Hepatocyte (in vitro differentiated cells): ENCODE measurements at regions not wholly inside any gene's neighbourhood (a gene's known extent, or its start where the extent isn't known, plus 50 kb on each side); places are given as distances from the start of the nearest gene placed in this dataset.

Experiments
- DNase-seq: peaks from one replicate; pipeline ENCODE4 v3.0.0-alpha.2; 2016; ENCODE audit warnings: low spot score
- H2AFZ ChIP-seq: fragments of 200-600 bp; sonication (generic); 2 replicates; pipeline ENCODE4 v1.6.0; 2016; ENCODE audit warnings: antibody characterized with exemption, mild to moderate bottlenecking
- H3K27ac ChIP-seq: fragments of 200-600 bp; sonication (generic); 2 replicates; pipeline ENCODE4 v1.5.1; 2016; ENCODE audit warnings: mild to moderate bottlenecking
- H3K27me3 ChIP-seq: fragments of 200-600 bp; sonication (generic); 2 replicates; pipeline ENCODE4 v1.6.1; 2016
- H3K36me3 ChIP-seq: fragments of 200-600 bp; sonication (generic); replicated peaks from 2 replicates; pipeline ENCODE4 v1.5.1; 2016; ENCODE audit warnings: low read depth; ENCODE audit not compliant: insufficient read depth
- H3K4me1 ChIP-seq: fragments of 200-600 bp; sonication (generic); 2 replicates; pipeline ENCODE4 v1.5.1; 2016; ENCODE audit warnings: mild to moderate bottlenecking, moderate library complexity; ENCODE audit not compliant: insufficient read depth
- H3K4me2 ChIP-seq: fragments of 200-600 bp; sonication (generic); 2 replicates; pipeline ENCODE4 v1.6.0; 2016
- H3K4me3 ChIP-seq: fragments of 200-600 bp; sonication (generic); 2 replicates; pipeline ENCODE4 v1.5.1; 2016; ENCODE audit warnings: mild to moderate bottlenecking
- H3K79me2 ChIP-seq: fragments of 200-600 bp; sonication (generic); 2 replicates; pipeline ENCODE4 v1.6.0; 2017; ENCODE audit warnings: mild to moderate bottlenecking
- H3K9me2 ChIP-seq: fragments of 200-600 bp; sonication (generic); replicated peaks from 2 replicates; pipeline ENCODE4 v1.6.0; 2017; ENCODE audit warnings: mild to moderate bottlenecking; ENCODE audit not compliant: insufficient read depth
- H3K9me3 ChIP-seq: fragments of 200-600 bp; sonication (generic); 2 replicates; pipeline ENCODE4 v1.5.1; 2016; ENCODE audit warnings: low read depth, mild to moderate bottlenecking
- H4K20me1 ChIP-seq: fragments of 200-600 bp; sonication (generic); 2 replicates; pipeline ENCODE4 v1.6.0; 2016; ENCODE audit warnings: mild to moderate bottlenecking; ENCODE audit not compliant: insufficient read depth, poor library complexity, severe bottlenecking
- CTCF ChIP-seq: fragments of 200-600 bp; sonication (generic); IDR thresholded peaks from 2 replicates; pipeline ENCODE4 v1.5.1; 2016; ENCODE audit warnings: antibody characterized with exemption, mild to moderate bottlenecking; ENCODE audit not compliant: poor library complexity
- EZH2 ChIP-seq: fragments of 200-600 bp; sonication (generic); IDR thresholded peaks from 2 replicates; pipeline ENCODE4 v1.6.1; 2016; ENCODE audit warnings: antibody characterized with exemption, mild to moderate bottlenecking, borderline replicate concordance
- EZH2phosphoT487 ChIP-seq: fragments of 200-600 bp; sonication (generic); IDR thresholded peaks from one replicate; pipeline ENCODE4 v1.6.1; 2018; ENCODE audit warnings: antibody characterized with exemption, mild to moderate bottlenecking, low read depth, moderate library complexity; ENCODE audit not compliant: unreplicated experiment, severe bottlenecking
- WGBS: methylation state at CpG from one replicate; pipeline ENCODE4 v1.1.6; 2016; ENCODE audit warnings: low lambda C conversion rate; ENCODE audit errors: missing lambda C conversion rate; 5-methylcytosine and 5-hydroxymethylcytosine counted together

- no peak for DNase-seq
- Histone ChIP-seq H3K36me3 (no peaks in the 10 kb centered on the region), H3K9me2 (no peaks in the 10 kb centered on the region), H3K79me2 (no peaks in the 10 kb centered on the region), H3K4me1 (no peaks in the 10 kb centered on the region), H3K4me3 (no peak overlapping the region), H3K27me3 (no peaks in the 10 kb centered on the region), H2AFZ (no peak overlapping the region), H3K27ac (no peak overlapping the region), H4K20me1 (no peaks in the 10 kb centered on the region), H3K9me3 (no peaks in the 10 kb centered on the region), H3K4me2 (no peak overlapping the region)
- 82% methylated on average over 4 of the region's 4 CpGs for WGBS
- TF ChIP-seq CTCF (no peak), EZH2phosphoT487 (no peak), EZH2 (no peak)
These were observed 69.3 kb upstream of the MOCS2 start for GRCh38 chr5:53178830-53179229.

GRCh38 chr5:53179691-53180090, 70.1 kb upstream of the MOCS2 start:
- Histone ChIP-seq H4K20me1 (no peaks in the 10 kb centered on the region), H3K4me2 (no peak overlapping the region), H3K9me2 (no peaks in the 10 kb centered on the region), H3K79me2 (no peaks in the 10 kb centered on the region), H3K36me3 (no peaks in the 10 kb centered on the region), H3K4me1 (no peaks in the 10 kb centered on the region), H2AFZ (no peak overlapping the region), H3K27ac (no peak overlapping the region), H3K9me3 (no peaks in the 10 kb centered on the region), H3K4me3 (no peak overlapping the region), H3K27me3 (no peaks in the 10 kb centered on the region)
- TF ChIP-seq EZH2 = no peak
- TF ChIP-seq CTCF = no peak
- no peak for TF ChIP-seq EZH2phosphoT487
- 91% methylated on average over 4 of the region's 4 CpGs for WGBS
- no peak for DNase-seq

GRCh38 chr5:53180538-53180937, 71.0 kb upstream of the MOCS2 start:
- Histone ChIP-seq H3K4me2 (no peak overlapping the region), H3K9me2 (no peaks in the 10 kb centered on the region), H4K20me1 (no peaks in the 10 kb centered on the region), H3K4me1 (no peaks in the 10 kb centered on the region), H3K36me3 (no peaks in the 10 kb centered on the region), H2AFZ (no peak overlapping the region), H3K4me3 (no peak overlapping the region), H3K27me3 (no peaks in the 10 kb centered on the region), H3K79me2 (no peaks in the 10 kb centered on the region), H3K27ac (no peak overlapping the region), H3K9me3 (no peaks in the 10 kb centered on the region)
- TF ChIP-seq CTCF = no peak
- TF ChIP-seq EZH2 = no peak
- no peak for TF ChIP-seq EZH2phosphoT487
- WGBS = 85% methylated on average over 5 of the region's 5 CpGs
- no peak for DNase-seq

- Histone ChIP-seq H3K4me1 (no peaks in the 10 kb centered on the region), H4K20me1 (no peaks in the 10 kb centered on the region), H3K79me2 (no peaks in the 10 kb centered on the region), H3K4me3 (no peak overlapping the region), H3K9me3 (no peaks in the 10 kb centered on the region), H3K4me2 (no peak overlapping the region), H2AFZ (no peak overlapping the region), H3K36me3 (no peaks in the 10 kb centered on the region), H3K27me3 (no peaks in the 10 kb centered on the region), H3K27ac (no peak overlapping the region), H3K9me2 (no peaks in the 10 kb centered on the region)
- no peak for TF ChIP-seq EZH2
- no peak for TF ChIP-seq CTCF
- no peak for TF ChIP-seq EZH2phosphoT487
- no peak for DNase-seq
- 58% methylated on average over 1 of the region's 1 CpG for WGBS
These were observed 71.4 kb upstream of the MOCS2 start for GRCh38 chr5:53180991-53181390.
